GM18867 (cell line): ENCODE measurements at regions not wholly inside any gene's neighbourhood (a gene's known extent, or its start where the extent isn't known, plus 50 kb on each side); places are given as distances from the start of the nearest gene placed in this dataset.
"Not testable (repeated sequence)": the region's sequence is repeated elsewhere in the genome, so short reads cannot be mapped to it uniquely, and the experiment has no call there.

Source experiments
- ATAC-seq: cut with Tn5 transposase; IDR thresholded peaks from one replicate; pipeline ENCODE4 v1.9.1; 2021; ENCODE audit warnings: mild to moderate bottlenecking, moderate library complexity; ENCODE audit not compliant: unreplicated experiment

DNA sequence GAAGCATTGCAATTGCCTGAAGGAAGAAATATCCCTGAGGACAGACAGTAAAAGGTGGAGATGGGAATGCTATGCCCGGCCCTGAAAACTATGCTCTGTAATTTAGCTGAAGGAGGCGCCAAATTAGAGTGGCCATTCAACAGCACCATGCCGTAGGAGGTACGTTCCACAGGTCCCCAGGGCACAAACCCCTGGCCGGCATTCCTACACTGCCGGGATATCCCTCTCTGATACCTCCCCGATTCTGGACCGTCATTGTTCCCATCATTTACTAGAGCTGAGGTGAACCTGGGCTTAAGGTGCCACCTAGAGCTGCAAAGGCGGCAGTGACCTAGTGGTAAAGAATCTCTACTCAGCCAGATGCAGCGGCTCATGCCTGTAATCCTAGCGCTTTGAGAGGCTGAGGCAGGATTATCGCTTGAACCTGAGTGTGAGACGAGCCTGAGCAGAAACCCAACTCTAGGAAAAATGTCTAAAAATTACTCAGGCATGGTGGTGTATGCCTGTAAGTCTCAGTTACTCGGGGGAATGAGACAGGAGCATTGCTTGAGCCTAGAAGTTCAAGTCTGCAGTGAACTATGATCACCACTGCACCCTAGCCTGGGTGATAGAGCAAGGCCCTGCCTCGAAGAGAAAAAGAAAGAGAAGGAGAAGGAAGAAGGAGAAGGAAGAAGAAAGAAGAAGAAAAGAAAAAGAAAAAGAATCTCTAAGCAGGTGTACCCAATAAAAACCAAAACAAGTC lies 53.0 kb upstream of the TNKS2 start:
- no peak for ATAC-seq

DNA sequence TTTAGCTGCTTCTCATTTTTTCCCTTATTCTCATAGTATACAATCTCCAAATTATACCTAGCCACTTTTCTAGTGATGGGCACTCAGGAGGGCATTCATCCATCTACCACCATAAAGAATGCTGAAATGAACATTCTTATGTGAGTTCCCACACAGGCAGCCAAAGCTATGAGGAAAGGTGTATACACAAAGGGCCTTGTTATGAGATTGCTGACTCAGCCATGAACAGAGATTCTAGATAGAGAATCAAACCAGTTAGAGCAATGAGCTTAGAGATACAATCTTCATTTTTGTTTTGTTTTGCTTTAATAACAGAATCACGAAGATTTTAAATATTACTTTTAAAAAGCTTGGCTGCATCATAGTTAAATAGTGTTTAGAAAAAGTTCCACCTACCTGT lies 54.8 kb upstream of the TNKS2 start:
- ATAC-seq, result no peak

DNA sequence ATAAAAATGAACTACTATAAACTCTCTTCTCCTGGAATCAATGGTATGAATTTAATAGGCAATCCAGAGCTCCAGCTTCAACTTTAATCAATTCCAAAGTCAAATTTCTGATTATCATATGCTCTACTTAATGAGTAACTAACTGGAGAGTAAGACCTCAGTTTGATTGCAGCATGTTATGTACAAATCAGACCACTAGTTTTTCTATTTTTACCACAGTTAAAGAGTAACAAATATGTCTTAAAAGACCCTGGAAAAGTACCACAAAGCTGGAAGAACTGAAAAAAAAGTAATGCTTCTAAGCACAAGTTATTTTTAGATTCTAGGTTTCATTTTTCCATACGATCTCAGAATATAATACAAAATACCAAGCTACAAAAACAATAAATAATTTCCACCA lies 56.0 kb upstream of the TNKS2 start:
- ATAC-seq, result no peak

DNA sequence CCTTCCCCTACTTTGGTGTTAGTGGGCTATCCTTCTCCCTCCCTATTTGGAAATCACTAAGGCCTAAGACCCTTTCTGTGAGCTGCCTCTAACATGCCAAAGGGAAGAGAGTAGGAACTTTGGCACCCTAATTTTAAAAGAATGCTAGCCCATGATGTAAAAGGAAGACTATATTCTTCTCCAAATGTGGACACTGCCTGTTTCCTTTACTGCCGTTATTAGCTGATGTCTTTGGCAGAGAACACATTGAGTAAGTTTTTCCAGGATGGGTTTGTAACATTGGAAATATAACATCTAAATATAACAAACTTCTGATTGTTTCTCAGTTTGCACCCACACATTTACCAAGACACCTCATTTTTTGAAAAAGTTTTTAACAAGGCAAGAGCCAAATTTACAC lies 56.9 kb upstream of the TNKS2 start:
- ATAC-seq, result no peak

DNA sequence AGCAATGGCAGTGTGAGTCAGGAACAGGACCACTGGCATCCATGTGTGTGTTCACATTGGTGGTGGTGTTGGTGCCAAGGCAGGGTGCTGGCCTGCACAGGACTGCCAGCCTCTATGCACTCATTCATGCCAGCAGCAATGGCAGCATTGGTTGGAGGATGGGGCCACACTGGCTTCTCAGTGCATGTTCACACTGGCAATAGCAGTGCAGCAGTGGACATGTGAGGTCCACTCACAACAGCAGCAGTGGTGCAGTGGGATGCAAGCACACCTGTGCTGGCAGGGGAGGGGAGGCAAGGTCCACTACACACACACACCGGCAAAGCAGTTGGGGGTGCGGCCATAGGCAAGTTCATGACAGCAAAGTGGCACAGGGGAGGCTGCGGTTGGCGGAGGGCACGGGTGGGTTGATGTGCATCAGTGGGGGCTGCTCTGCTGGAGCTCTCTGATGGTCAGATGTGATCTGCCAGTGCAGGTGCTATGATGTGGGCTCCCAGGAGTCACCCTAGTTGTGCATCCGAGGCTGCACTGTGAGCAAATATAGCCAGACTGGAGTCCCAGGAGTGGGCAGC lies 57.8 kb upstream of the TNKS2 start:
- ATAC-seq, result no peak

DNA sequence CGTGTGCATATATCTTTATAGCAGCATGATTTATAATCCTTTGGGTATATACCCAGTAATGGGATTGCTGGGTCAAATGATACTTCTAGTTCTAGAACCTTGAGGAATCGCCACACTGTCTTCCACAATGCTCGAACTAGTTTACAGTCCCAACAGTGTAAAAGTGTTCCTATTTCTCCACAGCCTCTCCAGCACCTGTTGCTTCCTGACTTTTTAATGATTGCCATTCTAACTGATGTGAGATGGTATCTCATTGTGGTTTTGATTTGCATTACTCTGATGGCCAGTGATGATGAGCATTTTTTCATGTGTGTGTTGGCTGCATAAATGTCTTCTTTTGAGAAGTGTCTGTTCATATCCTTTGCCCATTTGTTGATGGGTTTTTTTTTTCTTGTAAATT lies 66.0 kb upstream of the TNKS2 start:
- ATAC-seq, result not testable (repeated sequence)

DNA sequence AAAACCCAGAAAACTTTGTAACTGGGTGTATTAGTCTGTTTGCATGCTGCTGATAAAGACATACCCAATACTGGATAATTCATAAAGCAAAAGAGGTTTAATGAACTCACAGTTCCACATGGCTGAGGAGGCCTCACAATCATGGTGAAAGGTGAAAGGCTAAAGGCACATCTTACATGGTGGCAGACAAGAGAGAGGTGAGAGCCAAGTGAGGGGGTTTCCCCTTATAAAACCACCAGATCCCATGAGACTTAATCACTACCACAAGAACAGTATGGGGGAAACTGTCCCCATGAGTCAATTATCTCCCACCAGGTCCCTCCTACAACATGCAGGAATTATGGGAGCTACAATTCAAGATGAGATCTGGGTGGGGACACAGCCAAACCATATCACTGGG lies 68.9 kb upstream of the TNKS2 start:
- ATAC-seq, result not testable (repeated sequence)

DNA sequence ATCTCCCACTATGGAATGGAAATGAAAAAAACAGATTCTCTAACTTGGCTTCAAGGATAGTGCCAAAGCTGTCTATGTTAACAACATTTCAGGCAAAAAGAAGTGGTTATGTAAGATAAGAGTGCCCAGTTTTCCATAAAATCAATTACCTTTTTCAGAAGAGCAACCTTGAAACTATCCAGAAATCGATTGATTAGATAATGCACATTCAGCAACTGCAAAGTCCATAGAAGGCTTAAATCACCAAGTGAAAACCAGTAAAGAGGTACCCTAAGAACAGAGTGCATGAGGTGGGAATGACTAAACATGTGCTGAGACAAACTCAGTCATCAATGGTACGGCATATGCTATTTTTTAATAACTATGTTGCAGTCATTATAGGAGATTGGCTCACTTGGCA lies 71.9 kb upstream of the TNKS2 start:
- no peak for ATAC-seq

DNA sequence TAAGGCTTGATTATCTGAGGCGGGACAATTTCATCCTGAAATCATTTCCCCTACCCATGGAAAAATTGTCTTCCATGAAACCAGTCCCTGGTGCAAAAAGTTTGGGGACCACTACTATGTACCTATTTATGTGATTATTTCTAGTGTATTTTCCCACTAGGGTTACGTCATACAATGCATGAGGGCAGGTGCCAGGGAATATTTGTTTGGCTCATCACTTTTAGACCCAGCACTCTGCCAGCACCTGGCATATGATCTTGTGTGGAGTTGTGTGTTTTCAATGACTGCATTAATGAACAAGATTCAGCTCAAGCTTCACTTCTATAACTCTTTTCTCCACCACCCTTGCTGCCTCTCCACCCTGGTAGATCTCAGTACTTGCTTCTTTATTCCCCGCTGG lies 73.3 kb upstream of the TNKS2 start:
- ATAC-seq, result no peak

DNA sequence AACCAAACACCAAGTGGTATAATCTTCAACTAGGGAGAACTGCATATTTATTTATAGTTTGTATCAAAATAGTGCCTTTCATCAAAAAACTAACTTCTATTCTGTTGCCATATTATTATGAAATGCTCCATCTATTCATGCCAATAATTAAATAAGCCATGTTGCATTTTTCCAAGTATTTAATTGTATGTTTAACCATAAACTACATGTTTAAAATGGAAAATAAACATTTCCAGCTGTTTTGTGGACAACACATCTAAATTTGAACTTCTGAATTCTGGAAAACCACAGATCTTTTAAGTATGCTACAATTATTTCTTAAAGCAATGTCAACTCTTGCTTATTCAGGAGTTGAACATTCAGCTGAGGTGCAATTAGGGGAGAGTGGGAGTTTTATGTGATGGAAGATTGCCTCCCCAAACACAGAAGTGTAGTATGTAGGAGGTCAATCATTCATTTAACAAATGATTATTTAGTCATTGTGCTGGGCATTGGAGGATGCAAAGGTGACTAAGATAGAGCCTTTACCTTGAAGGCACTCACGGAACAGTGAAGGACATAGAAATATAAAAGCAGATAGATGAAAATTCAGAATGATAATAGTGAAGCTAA lies 80.7 kb upstream of the PPP1R3C start:
- ATAC-seq, result no peak

DNA sequence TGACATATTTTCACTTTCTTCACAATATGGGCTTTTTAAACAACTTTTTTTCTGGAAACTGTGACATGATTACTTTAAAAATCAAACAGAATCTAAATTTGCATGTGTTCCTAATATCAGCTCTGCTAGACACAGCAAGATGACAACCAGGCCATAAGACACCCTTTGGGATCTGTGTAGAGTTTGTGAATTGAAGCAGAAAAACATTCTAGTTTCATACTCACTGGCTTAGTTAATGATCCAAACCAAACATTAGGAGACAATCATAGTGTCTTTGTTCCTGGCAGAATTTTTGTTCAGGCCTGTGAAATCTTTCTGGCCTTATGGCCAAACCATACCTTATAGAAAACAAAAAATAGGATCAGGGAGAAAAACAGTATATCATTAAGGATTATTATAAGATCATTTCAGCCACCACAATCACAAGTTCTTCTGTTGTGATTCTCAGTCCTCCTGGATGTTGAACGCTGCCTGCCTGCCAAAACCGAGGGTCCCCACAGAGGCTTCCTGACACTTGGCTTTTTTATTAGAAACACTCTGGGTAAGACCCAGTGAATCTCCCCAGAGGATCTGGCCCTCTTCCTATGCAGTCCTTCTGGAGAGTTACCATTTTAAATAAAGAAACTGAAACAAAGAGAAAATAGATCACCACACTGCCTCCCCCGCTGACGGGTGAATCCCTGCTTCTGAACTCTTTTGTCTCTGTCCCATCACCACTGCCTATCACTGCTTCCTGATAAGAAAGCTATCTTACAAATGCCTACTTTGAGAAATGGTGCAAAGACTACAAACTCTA lies 79.2 kb upstream of the PPP1R3C start:
- ATAC-seq, result peak; percentile 76

DNA sequence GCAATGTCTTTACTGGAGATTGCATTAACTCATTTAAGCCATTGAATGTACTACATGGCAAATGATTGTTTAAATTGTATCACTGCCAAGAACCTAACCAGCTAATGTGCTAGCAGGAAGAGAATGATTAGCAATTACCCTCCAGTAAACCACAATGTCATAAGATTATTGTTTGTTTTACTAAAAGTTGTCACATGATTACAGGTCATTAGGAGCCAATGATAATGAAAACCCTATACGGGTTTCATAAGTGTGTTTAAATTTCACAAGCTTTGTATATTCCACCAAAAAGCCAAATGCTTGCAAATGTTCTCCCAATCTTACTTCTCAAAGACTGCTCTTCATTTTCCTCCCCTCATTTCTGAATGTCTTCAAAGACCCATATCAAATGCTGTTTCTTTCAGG lies 76.5 kb upstream of the PPP1R3C start:
- no peak for ATAC-seq

DNA sequence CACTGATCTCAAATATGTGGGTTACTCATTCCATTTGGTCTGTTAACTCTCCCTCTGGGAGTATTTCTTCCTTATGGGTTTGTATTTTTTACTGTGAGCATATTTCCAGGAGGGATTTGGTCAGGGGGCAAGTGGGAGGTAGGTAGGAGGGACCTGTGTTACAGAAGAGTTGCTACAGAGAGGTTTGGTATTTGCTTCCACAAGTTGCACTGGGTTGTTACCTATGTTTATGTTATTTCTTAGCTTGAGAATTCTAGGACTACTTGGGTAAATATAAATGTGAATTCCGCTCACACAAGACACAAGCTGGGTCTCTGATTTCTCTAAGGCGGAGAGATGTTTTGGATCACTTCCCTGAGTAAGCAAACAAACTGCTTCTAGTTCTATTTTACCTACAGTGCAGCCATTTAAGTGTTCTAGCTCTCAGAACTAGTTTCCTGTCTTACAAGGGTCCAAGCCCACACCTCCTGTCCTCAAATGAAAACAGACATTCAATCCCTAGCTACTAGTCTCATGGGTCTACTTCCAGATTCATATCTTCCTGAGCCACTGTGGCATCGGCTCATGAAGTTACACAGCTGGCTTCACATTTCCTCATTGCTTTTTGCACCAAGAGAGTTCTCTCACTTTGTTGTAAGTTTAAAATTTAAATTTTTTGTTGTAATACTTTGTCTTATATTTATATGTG lies 75.4 kb upstream of the PPP1R3C start:
- no peak for ATAC-seq

DNA sequence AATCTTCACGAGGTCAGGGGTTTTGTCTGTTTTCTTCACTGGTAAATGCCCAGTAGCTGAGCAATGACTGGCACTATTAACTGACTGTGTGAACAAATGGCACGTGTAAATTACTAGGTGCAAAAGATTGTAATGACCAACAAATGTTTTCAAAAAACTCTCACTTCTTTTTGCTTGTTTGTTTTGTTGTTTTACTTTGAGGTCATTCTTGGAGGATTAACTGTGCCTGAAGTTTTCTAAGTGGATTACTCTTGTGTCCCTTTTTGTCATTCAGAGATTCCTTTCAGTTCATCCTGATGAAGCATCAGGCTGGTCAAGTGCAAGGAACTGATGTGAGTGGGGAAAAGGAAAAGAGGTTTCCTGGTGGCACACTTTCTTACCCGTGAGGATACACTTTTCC lies 74.4 kb upstream of the PPP1R3C start:
- ATAC-seq, result no peak

DNA sequence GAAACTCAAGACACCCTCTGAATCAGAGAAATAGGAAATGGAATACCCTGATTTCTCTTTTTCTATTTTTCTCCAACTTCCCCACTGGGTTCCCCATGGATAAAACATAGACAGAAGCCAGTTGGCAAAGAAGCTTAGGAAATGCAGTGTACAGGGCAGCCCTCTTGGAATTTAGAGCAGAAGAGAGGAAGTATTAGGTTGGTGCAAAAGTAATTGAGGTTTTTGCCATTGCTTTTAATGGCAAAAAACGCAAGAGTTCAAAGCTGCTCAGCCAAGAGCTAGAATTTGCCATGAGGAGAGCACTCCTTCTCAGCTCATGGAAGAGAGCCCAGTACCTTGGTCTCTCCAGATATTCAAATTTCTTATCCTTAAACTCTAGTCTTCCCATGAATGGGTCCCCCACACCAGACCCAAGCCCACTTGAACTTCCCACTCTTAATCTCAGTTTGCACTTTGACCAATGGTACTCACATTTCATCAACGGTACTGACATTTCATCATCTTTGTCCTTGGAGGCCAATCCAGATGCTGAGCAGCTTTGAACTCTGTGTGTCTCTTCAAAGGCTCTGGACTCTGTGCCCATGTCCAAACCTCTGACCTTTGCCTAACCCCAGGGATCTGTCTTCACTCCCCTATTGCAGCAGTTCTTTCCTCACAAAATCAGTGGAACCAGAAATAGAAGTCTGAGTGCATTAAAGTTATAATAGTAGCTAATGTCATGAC lies 73.2 kb upstream of the PPP1R3C start:
- ATAC-seq, result no peak

DNA sequence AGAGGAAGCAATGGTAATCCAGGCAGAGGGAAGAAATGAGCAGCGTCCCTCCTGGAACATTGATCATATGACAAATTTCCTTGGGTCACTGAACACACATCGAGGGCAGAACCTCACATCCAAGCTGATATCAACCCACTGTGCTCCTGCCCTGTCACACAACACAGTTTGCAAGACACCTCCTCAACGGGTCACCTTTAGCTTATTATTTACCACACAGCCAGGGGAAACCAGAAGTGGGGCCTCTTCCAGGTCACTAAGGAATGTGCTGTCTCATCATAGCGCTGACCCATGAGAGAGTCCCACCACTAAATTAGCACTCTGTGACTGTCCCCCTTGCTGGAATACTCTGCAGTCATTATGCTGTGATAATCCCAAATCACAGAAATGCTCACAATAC lies 69.7 kb upstream of the PPP1R3C start:
- no peak for ATAC-seq

DNA sequence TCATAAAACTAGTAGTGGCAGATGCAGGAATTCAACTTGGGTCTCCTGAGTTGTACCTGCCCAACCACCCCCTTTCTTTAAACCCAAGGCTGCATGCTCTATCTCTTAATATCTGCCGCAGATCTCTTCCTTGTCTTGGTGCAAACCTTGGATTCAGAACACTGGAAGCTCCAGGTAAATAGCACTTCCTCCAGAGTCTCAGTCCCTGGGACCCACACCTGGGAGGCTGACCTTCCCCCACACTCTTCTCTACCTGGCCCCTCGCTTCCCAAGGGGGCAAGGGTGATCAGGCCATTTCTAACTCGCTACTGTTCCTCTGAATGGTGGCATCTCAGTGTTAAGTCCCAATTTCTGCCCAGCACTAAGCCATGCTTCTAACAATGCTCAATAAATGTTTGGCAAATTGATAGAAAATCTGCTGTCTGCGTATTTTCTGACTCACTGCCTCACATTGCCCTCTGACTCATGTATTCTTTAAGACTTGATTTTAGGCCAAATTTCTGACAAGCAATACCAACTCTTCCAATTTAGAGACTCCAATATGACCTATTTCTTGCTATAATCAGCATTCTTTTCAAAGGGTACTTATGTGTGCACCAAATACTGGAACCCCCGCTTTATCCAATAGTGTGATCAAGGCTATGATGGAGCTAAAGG lies 68.0 kb upstream of the PPP1R3C start:
- no peak for ATAC-seq

DNA sequence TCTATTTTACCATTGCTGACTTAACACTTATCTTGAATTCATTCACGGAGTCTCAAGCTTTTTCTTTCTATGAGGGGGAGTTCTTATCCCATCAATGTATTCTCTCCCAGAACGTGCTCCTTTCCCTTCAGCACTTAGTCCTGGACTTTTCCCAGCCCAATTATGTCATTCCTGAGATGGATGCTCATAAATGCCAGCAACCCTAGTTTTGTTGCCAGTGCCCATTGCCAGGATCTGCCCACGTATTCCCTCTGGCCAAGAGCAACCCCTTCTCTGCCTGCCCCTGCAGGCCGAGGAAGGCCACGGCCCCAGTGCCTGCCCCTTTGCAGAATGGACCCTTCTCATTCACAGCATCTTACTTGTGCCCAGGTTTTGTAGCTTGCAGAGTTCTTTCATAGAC lies 67.4 kb upstream of the PPP1R3C start:
- ATAC-seq, result no peak

DNA sequence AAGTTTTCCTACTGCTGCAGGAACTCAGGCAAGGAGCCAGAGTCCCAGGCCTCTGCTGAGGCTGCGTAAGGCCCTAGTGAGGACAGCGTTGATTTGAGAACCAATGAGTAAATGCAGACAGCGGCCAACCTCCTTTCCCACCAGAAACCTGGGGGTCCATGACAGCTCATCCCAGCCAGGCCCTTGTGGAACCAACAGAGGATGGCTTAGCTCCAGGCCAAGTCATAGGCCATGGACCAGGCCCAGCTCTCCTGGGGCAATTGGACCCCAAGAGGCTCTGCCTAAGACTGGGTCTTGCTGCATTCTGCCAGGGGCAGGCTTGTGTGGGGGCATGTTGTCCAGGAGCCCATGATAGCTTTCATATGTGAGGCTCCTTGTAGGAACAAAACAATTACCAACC lies 65.4 kb upstream of the PPP1R3C start:
- no peak for ATAC-seq

DNA sequence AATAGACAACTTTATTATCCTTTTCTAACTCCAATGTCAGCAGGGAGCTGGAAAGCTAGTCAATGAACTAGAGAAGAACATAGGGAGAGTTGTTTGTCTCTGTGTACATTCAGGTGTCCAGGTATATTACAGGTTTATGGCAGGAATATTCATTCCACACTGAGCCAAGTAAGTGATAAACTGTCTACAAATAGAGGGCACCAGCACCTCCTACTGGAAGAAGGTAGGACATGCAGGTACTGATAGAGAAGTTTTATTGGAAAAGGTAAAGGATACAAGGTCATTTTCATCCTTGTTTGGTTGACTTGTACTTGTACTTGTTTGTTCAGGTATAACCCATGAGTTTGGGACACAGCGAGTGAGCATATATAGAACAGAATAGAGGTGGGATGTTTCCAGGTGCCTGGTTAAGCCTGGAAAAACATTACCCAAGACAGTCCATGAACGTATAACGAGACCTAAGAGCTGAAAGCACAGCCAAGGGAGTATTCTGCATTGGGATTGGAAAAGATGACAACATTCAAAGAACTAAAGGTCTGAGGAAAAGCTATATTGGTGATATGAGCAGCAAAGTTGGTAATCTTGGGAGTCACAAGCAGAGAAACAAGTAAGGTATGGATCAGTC lies 61.4 kb upstream of the PPP1R3C start:
- ATAC-seq, result no peak
